GM10266 (cell line): ENCODE measurements at regions not wholly inside any gene's neighbourhood (a gene's known extent, or its start where the extent isn't known, plus 50 kb on each side); places are given as distances from the start of the nearest gene placed in this dataset.

ENCODE experiments used
- DNase-seq: peaks from one replicate; pipeline ENCODE4 v3.0.0; 2012; ENCODE audit errors: extremely low spot score
- TF ChIP-seq, protein P1 (sequence below): IDR thresholded peaks from 2 replicates; pipeline ENCODE4 v1.5.1; 2012; ENCODE audit warnings: mild to moderate bottlenecking, low read depth; ENCODE audit not compliant: control insufficient read depth, insufficient read depth; ENCODE audit errors: missing control alignments

DNA sequence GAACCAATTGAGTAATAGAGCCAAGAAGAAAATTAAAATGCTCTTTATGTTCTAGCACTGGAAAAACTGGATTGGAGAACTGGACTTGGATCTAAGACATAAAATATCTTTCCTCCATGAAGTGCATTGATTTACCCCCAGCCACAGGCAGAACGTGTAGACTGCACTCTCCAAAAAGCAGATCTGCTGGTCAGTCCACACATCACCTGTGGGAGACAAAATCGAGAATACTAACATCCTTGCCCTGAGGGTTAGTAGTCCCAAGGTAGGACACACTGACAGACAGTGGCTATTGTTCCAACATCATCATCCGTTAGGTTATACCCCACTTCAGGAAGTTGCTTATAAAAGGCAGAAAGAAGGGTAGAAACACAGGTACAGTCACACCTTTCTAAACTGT, 257.1 kb upstream of the STT3B start:
- TF ChIP-seq, protein P1, sequence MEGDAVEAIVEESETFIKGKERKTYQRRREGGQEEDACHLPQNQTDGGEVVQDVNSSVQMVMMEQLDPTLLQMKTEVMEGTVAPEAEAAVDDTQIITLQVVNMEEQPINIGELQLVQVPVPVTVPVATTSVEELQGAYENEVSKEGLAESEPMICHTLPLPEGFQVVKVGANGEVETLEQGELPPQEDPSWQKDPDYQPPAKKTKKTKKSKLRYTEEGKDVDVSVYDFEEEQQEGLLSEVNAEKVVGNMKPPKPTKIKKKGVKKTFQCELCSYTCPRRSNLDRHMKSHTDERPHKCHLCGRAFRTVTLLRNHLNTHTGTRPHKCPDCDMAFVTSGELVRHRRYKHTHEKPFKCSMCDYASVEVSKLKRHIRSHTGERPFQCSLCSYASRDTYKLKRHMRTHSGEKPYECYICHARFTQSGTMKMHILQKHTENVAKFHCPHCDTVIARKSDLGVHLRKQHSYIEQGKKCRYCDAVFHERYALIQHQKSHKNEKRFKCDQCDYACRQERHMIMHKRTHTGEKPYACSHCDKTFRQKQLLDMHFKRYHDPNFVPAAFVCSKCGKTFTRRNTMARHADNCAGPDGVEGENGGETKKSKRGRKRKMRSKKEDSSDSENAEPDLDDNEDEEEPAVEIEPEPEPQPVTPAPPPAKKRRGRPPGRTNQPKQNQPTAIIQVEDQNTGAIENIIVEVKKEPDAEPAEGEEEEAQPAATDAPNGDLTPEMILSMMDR = no peak
- no peak for DNase-seq

DNA sequence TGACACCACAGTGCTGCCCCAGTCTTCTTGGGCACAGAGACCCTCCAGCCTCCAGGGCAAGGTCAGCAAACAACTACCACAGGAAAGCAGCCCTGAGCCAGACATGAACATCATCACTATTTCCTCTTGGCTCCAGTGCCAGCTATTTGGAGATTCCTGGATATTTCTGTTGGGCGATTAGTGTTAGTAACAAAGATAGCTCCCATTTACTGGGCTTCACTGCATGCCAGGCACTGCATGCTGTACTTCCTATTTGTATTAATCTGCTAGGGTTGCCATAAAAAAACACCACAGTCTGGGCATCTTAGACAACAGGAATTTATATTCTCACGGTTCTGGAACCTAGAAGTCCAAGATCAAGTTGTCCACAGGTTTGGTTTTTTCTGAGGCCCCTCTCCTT, 255.1 kb upstream of the STT3B start:
- DNase-seq = no peak
- TF ChIP-seq, protein P1 = no peak

DNA sequence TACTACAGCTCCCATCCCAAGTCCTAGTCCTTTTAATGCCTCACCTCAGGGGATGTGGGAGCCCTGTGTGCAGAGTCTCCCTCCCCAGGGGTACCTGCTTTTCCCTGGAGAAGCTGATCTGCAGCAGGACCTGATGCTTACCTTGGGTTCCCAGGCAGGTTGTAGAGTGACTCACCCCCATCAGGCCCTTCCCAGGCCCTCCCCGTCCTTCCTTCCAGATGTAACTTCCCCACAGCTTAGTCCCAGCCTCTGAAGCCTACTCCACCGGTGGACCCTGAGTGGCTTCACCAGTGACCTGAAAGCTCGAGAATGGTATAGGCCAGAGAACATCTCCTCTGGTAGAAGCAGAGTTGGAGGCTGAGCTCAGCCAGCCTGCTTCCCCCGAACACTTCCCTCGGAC, 254.2 kb upstream of the STT3B start:
- no peak for DNase-seq
- TF ChIP-seq, protein P1 = no peak

DNA sequence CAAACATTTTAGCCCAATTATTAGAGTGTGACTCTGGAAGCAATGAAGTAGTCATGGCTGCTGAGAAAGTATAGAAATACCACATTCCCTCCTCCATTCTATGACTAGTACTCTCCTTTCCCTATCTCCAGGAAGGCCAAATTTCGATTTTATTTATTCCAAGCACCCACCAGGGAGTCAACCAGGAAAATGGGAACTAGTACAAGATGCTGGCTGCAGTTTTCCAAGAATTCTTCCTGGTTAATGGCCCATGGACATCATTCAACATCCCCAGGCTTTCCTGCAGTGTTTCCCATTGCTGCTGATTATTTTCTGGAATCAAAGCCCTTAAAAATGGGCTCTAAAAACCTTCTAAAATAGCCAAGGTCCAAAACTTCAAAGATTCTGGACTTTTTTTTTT, 247.9 kb upstream of the STT3B start:
- TF ChIP-seq, protein P1 = no peak
- no peak for DNase-seq

DNA sequence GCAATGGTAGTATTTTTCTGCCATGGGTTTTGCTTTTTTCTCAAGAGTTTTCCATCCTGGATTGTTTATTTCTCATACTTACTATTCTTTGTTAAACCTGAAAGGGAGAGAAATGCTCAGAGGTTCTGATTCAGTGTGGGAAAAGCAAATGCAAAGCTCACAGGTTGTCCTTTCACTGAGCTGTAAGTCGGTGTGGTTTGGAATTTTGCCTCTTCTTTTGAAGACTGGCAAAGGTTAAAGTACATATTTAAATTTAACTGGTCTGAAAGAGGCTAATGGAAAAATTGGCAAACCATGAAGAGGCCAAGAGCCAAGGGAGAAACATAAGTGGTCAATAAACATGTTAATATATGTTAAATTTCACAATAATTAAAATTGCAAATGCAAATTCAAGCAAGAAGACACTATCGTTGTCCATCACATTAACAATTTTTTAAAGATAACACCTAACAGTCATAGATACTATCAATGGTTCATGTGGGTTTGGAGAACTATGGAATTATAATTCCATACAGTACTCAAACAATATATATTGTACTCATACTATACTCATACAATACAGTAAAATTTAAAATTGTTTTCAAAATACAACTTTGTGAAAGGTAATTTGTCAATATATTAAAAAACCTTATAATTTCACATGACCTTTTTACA, 246.8 kb upstream of the STT3B start:
- DNase-seq = no peak
- TF ChIP-seq, protein P1 = no peak

DNA sequence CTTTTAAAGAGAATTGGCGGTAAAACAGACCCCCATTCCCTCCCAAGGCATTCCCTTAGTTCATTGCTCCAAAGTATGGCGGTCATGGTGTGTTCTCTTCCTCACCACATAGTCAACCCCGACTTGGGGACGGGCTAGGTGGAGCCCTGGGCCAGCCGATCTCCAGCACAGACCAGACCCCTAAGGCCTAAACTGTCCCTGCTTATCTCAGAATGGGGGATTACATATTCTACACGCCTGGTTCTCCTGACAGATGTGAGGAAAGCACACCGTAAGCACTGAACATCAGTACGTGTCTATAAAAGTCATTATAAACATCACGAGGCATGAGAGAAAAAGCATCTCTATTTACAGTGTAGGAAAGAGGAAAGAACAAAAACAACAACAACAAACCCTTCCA, 244.5 kb upstream of the STT3B start:
- TF ChIP-seq, protein P1 = no peak
- no peak for DNase-seq

DNA sequence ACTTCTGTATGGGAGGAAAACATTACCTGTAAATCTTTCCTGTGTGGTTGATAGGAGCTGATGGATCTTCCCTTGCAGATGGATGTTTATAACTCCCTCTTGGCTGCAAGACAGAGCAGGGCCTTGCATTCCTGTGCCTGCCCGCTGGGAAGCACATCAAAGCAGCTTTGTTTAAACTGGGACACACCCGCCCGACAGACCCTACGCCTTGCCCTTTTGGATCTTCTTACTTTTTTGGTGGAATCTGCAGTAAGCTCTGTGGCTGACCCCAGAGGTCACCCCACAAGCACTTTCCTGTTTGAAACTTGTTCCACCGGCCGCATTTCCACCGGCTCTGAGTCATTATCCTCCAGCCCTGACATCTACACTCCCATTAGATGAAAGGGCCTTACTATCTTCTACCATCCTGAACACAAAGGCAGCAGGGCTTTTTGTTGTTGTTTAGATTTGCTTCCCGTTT, 244.1 kb upstream of the STT3B start:
- DNase-seq = no peak
- TF ChIP-seq, protein P1 = no peak
